Stomach (tissue), 4 donors: ENCODE measurements at regions not wholly inside any gene's neighbourhood (a gene's known extent, or its start where the extent isn't known, plus 50 kb on each side); places are given as distances from the start of the nearest gene placed in this dataset.

Experiments
- CTCF ChIP-seq, 7 experiments: fragments of 450-650 bp in 4 of 7; fragments of 200-600 bp in 3 of 7; sonication (generic) in 3 of 7; IDR thresholded peaks; one replicate each; pipeline ENCODE4 v1.5.1; 2016 to 2019; ENCODE audit warnings: antibody characterized with exemption in 7 of 7, control low read depth in 2 of 7, mild to moderate bottlenecking in 1 of 7
- POLR2AphosphoS5 ChIP-seq, 3 donors: sonication (generic); formaldehyde crosslinking; IDR thresholded peaks; one replicate each; pipeline ENCODE4 v1.6.1; 2016; ENCODE audit warnings: antibody characterized with exemption in 3 of 3

DNA sequence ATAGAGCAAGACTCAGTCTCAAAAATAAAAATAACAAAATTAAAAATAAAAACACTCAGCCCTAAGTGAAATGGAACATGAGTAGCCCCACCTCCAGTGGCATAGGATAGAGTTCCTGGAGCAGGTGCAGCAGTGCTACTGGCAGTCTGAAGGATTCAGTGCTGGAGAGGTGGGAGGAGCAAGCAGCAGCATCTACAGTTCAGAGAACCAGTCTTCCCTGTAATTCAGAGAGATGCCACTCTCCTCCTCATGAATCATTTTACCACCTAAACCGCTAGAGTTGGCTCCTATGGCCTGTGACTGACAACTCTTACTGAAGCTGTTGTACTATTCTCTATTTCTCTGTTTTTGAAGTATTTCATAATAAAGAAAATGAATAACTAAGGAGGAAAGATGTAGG lies 56.0 kb upstream of the SMURF2 start:
- TF ChIP-seq CTCF (IDR thresholded peaks at IDR 0.05) (no peak), POLR2AphosphoS5 (IDR thresholded peaks at IDR 0.05) (no peak)
